Skeletal muscle tissue (tissue), 3 donors: ENCODE measurements at regions not wholly inside any gene's neighbourhood (a gene's known extent, or its start where the extent isn't known, plus 50 kb on each side); places are given as distances from the start of the nearest gene placed in this dataset.

Experiments
- H3K27ac ChIP-seq: one replicate; pipeline ENCODE4 v1.7.0; 2013; ENCODE audit warnings: mild to moderate bottlenecking, low read depth, low read length, inconsistent platforms
- H3K27me3 ChIP-seq, 3 donors: one replicate each; pipeline ENCODE4 v1.7.0; 2013; ENCODE audit warnings: low read length in 3 of 3; ENCODE audit not compliant: control insufficient read depth in 3 of 3, insufficient read depth in 3 of 3
- H3K36me3 ChIP-seq, 3 donors: one replicate each; pipeline ENCODE4 v1.7.0; 2013; ENCODE audit warnings: low read length in 3 of 3; ENCODE audit not compliant: control insufficient read depth in 3 of 3, insufficient read depth in 3 of 3
- H3K4me1 ChIP-seq, 3 donors: one replicate each; pipeline ENCODE4 v1.7.0; 2013; ENCODE audit warnings: low read length in 3 of 3, mild to moderate bottlenecking in 3 of 3; ENCODE audit not compliant: control insufficient read depth in 3 of 3, insufficient read depth in 3 of 3
- H3K4me3 ChIP-seq, 3 donors: one replicate each; pipeline ENCODE4 v1.7.0; 2013; ENCODE audit warnings: low read length in 3 of 3
- H3K9ac ChIP-seq, 3 donors: one replicate each; pipeline ENCODE4 v1.7.0; 2013; ENCODE audit warnings: low read length in 3 of 3, mild to moderate bottlenecking in 3 of 3, moderate library complexity in 2 of 3, low read depth in 1 of 3
- H3K9me3 ChIP-seq, 3 donors: one replicate each; pipeline ENCODE4 v1.7.0; 2013; ENCODE audit warnings: low read length in 3 of 3; ENCODE audit not compliant: control insufficient read depth in 3 of 3
- donor health status: Osteomylitis.

GRCh38 chr1:199046618-199047017 is 407.8 kb downstream of the PTPRC start:
- Histone ChIP-seq H3K36me3 (no peaks in the 10 kb centered on the region), H3K27me3 (no peaks in the 10 kb centered on the region), H3K9me3 (peaks cover 0 to 4% (median 0%) of the 10 kb centered on the region in 3 donors), H3K4me1 (no peaks in the 10 kb centered on the region), H3K27ac (no peak overlapping the region), H3K4me3 (no peak overlapping the region), H3K9ac (no peak overlapping the region)

- no peaks in the 10 kb centered on the region for H3K4me1 ChIP-seq
- no peaks in the 10 kb centered on the region for H3K27me3 ChIP-seq
- H3K27ac ChIP-seq: no peak overlapping the region
- peaks cover 0 to 4% (median 0%) of the 10 kb centered on the region in 3 donors for H3K9me3 ChIP-seq
- no peaks in the 10 kb centered on the region for H3K36me3 ChIP-seq
- no peak overlapping the region for H3K9ac ChIP-seq
- H3K4me3 ChIP-seq: no peak overlapping the region
Measured at GRCh38 chr1:199054694-199055093, 415.9 kb downstream of the PTPRC start.

- H3K4me3 ChIP-seq: no peak overlapping the region
- no peaks in the 10 kb centered on the region for H3K4me1 ChIP-seq
- H3K27me3 ChIP-seq: no peaks in the 10 kb centered on the region
- no peaks in the 10 kb centered on the region for H3K9me3 ChIP-seq
- H3K9ac ChIP-seq: no peak overlapping the region
- no peaks in the 10 kb centered on the region for H3K36me3 ChIP-seq
- H3K27ac ChIP-seq: no peak overlapping the region
Measured at GRCh38 chr1:199057322-199057721, 418.5 kb downstream of the PTPRC start.

- Histone ChIP-seq H3K9ac (no peak overlapping the region), H3K27me3 (no peaks in the 10 kb centered on the region), H3K36me3 (no peaks in the 10 kb centered on the region), H3K27ac (no peak overlapping the region), H3K4me3 (no peak overlapping the region), H3K4me1 (no peaks in the 10 kb centered on the region), H3K9me3 (no peaks in the 10 kb centered on the region)
Measured at GRCh38 chr1:199058281-199058680, 419.4 kb downstream of the PTPRC start.

- Histone ChIP-seq H3K4me3 (no peak overlapping the region), H3K27ac (no peak overlapping the region), H3K27me3 (no peaks in the 10 kb centered on the region), H3K4me1 (no peaks in the 10 kb centered on the region), H3K9me3 (no peaks in the 10 kb centered on the region), H3K9ac (no peak overlapping the region), H3K36me3 (no peaks in the 10 kb centered on the region)
Measured at GRCh38 chr1:199064971-199065370, 426.1 kb downstream of the PTPRC start.

GRCh38 chr1:199067483-199067882 is 428.6 kb downstream of the PTPRC start:
- Histone ChIP-seq H3K27ac (no peak overlapping the region), H3K4me3 (no peak overlapping the region), H3K9ac (no peak overlapping the region), H3K36me3 (no peaks in the 10 kb centered on the region), H3K9me3 (no peaks in the 10 kb centered on the region), H3K27me3 (no peaks in the 10 kb centered on the region), H3K4me1 (no peaks in the 10 kb centered on the region)

- Histone ChIP-seq H3K27ac (no peak overlapping the region), H3K9ac (no peak overlapping the region), H3K4me3 (no peak overlapping the region), H3K36me3 (no peaks in the 10 kb centered on the region), H3K4me1 (no peaks in the 10 kb centered on the region), H3K9me3 (no peaks in the 10 kb centered on the region), H3K27me3 (no peaks in the 10 kb centered on the region)
Measured at GRCh38 chr1:199071080-199071479, 432.2 kb downstream of the PTPRC start.

GRCh38 chr1:199073166-199073565 is 434.3 kb downstream of the PTPRC start:
- Histone ChIP-seq H3K4me1 (no peaks in the 10 kb centered on the region), H3K9ac (no peak overlapping the region), H3K9me3 (no peaks in the 10 kb centered on the region), H3K36me3 (no peaks in the 10 kb centered on the region), H3K4me3 (no peak overlapping the region), H3K27ac (no peak overlapping the region), H3K27me3 (no peaks in the 10 kb centered on the region)

- no peaks in the 10 kb centered on the region for H3K36me3 ChIP-seq
- no peak overlapping the region for H3K27ac ChIP-seq
- no peak overlapping the region for H3K4me3 ChIP-seq
- H3K27me3 ChIP-seq: no peaks in the 10 kb centered on the region
- no peaks in the 10 kb centered on the region for H3K9me3 ChIP-seq
- no peak overlapping the region for H3K9ac ChIP-seq
- H3K4me1 ChIP-seq: no peaks in the 10 kb centered on the region
Measured at GRCh38 chr1:199075792-199076191, 437.0 kb downstream of the PTPRC start.

- no peak overlapping the region for H3K4me3 ChIP-seq
- no peaks in the 10 kb centered on the region for H3K4me1 ChIP-seq
- no peak overlapping the region for H3K27ac ChIP-seq
- no peaks in the 10 kb centered on the region for H3K36me3 ChIP-seq
- H3K9ac ChIP-seq: no peak overlapping the region
- H3K9me3 ChIP-seq: no peaks in the 10 kb centered on the region
- no peaks in the 10 kb centered on the region for H3K27me3 ChIP-seq
Measured at GRCh38 chr1:199079994-199080393, 441.2 kb downstream of the PTPRC start.

GRCh38 chr1:199081739-199082138 is 442.9 kb downstream of the PTPRC start:
- no peaks in the 10 kb centered on the region for H3K4me1 ChIP-seq
- no peak overlapping the region for H3K27ac ChIP-seq
- no peak overlapping the region for H3K9ac ChIP-seq
- H3K9me3 ChIP-seq: no peaks in the 10 kb centered on the region
- no peaks in the 10 kb centered on the region for H3K27me3 ChIP-seq
- no peak overlapping the region for H3K4me3 ChIP-seq
- H3K36me3 ChIP-seq: no peaks in the 10 kb centered on the region
